H1 (cell line): ENCODE measurements at regions not wholly inside any gene's neighbourhood (a gene's known extent, or its start where the extent isn't known, plus 50 kb on each side); places are given as distances from the start of the nearest gene placed in this dataset.

Source experiments
- CTCF ChIA-PET: fragments of 300-600 bp; sonication (Branson Sonifier 250); formaldehyde crosslinking; loops from one replicate; lab custom pipeline; 2021; ENCODE audit not compliant: partially characterized antibody; lab: Charles Lee
- POLR2A ChIA-PET: fragments of 300-600 bp; sonication (Branson Sonifier 250); formaldehyde crosslinking; loops from one replicate; lab custom pipeline; 2021; ENCODE audit warnings: inconsistent platforms; ENCODE audit not compliant: partially characterized antibody; lab: Charles Lee
- DNase-seq, 2 experiments: peaks; one replicate each; pipeline versions ENCODE4 v3.0.0 to v3.0.0-alpha.2; 2010 to 2022; ENCODE audit warnings: low spot score in 2 of 2, low read depth in 1 of 2, mixed read lengths in 1 of 2
- FAIRE-seq: peaks from 2 replicates; lab custom pipeline; 2011; peaks lifted over from hg19 to GRCh38; lab: Jason Lieb, UNC
- H2AFZ ChIP-seq: 2 replicates; pipeline ENCODE4 v1.8.1; 2012; ENCODE audit warnings: low read length, inconsistent platforms
- H2AK5ac ChIP-seq: 2 replicates; pipeline ENCODE4 v1.6.1; 2013; ENCODE audit warnings: low read depth, low read length
- H2BK120ac ChIP-seq: replicated peaks from 2 replicates; pipeline ENCODE3; 2013; ENCODE audit warnings: low read depth, low read length, inconsistent platforms
- H2BK12ac ChIP-seq: 2 replicates; pipeline ENCODE4 v1.6.1; 2013; ENCODE audit warnings: low read depth, low read length
- H2BK15ac ChIP-seq: 2 replicates; pipeline ENCODE4 v1.6.1; 2013; ENCODE audit warnings: low read length
- H2BK20ac ChIP-seq: 2 replicates; pipeline ENCODE4 v1.6.1; 2013; ENCODE audit warnings: low read length
- H2BK5ac ChIP-seq: 2 replicates; pipeline ENCODE4 v1.6.1; 2013; ENCODE audit warnings: low read depth, low read length
- H3K14ac ChIP-seq: 2 replicates; pipeline ENCODE4 v1.6.1; 2013; ENCODE audit warnings: inconsistent platforms; ENCODE audit not compliant: insufficient read length
- H3K18ac ChIP-seq: 2 replicates; pipeline ENCODE4 v1.6.1; 2013; ENCODE audit warnings: low read length; ENCODE audit errors: extremely low read depth
- H3K23ac ChIP-seq: 2 replicates; pipeline ENCODE4 v1.6.1; 2013; ENCODE audit warnings: inconsistent platforms; ENCODE audit not compliant: insufficient read length
- H3K23me2 ChIP-seq: 2 replicates; pipeline ENCODE4 v1.6.1; 2013; ENCODE audit warnings: low read depth, low read length
- H3K27ac ChIP-seq: 2 replicates; pipeline ENCODE4 v1.6.1; 2011; ENCODE audit warnings: low read depth, low read length, inconsistent platforms
- H3K27me3 ChIP-seq, 4 experiments: replicated peaks in 1 of 4; 1 replicate in 1 of 4; 2 replicates in 3 of 4; pipeline versions ENCODE4 v1.6.1 to v1.8.1; 2011 to 2013; ENCODE audit warnings: low read length in 3 of 4, mild to moderate bottlenecking in 3 of 4, inconsistent platforms in 2 of 4, mixed read lengths in 2 of 4, moderate library complexity in 1 of 4; ENCODE audit not compliant: control insufficient read depth in 3 of 4, insufficient read depth in 3 of 4; ENCODE audit errors: extremely low read depth in 1 of 4
- H3K36me3 ChIP-seq, 4 experiments: 2 replicates each; pipeline versions ENCODE4 v1.6.1 to v1.8.1; 2011 to 2013; ENCODE audit warnings: mild to moderate bottlenecking in 4 of 4, low read length in 3 of 4, moderate library complexity in 2 of 4, control low read depth in 1 of 4, inconsistent platforms in 1 of 4; ENCODE audit not compliant: insufficient read depth in 4 of 4, control insufficient read depth in 2 of 4
- H3K4ac ChIP-seq: replicated peaks from 2 replicates; pipeline ENCODE3; 2013; ENCODE audit warnings: low read length, low read depth, mixed read lengths, inconsistent platforms; ENCODE audit not compliant: insufficient read length
- H3K4me1 ChIP-seq, 4 experiments: replicated peaks in 1 of 4; 1 replicate in 1 of 4; 2 replicates in 3 of 4; pipeline versions ENCODE4 v1.6.1 to v1.8.1; 2011 to 2013; ENCODE audit warnings: low read length in 3 of 4, inconsistent platforms in 2 of 4, mixed read lengths in 1 of 4; ENCODE audit not compliant: insufficient read depth in 4 of 4, control insufficient read depth in 3 of 4
- H3K4me2 ChIP-seq, 2 experiments: 2 replicates each; pipeline versions ENCODE4 v1.6.1 to v1.8.1; 2011 to 2013; ENCODE audit warnings: low read depth in 2 of 2, low read length in 2 of 2, control low read depth in 1 of 2, inconsistent platforms in 1 of 2, mild to moderate bottlenecking in 1 of 2; ENCODE audit not compliant: insufficient read depth in 1 of 2
- H3K4me3 ChIP-seq, 4 experiments: fragments of 200-600, 300-600 bp in 1 of 4; sonication (generic), shearing (Covaris generic), sonication (Bioruptor Twin) in 1 of 4; 2 replicates each; pipeline versions ENCODE4 v1.5.1 to v1.8.1; 2011 to 2016; ENCODE audit warnings: low read length in 4 of 4, low read depth in 3 of 4, control low read depth in 2 of 4, inconsistent platforms in 2 of 4, mild to moderate bottlenecking in 2 of 4, mixed read lengths in 1 of 4, moderate library complexity in 1 of 4; ENCODE audit not compliant: insufficient read depth in 2 of 4; ENCODE audit errors: extremely low read depth in 1 of 4
- H3K56ac ChIP-seq: replicated peaks from 2 replicates; pipeline ENCODE3; 2013; ENCODE audit warnings: low read depth, mild to moderate bottlenecking, mixed read lengths, low read length, inconsistent platforms; ENCODE audit not compliant: insufficient read length
- H3K79me1 ChIP-seq: 2 replicates; pipeline ENCODE4 v1.6.1; 2013; ENCODE audit warnings: low read depth, low read length, control low read depth
- H3K79me2 ChIP-seq, 2 experiments: 2 replicates each; pipeline versions ENCODE4 v1.6.1 to v1.8.1; 2012 to 2013; ENCODE audit warnings: low read length in 2 of 2, mild to moderate bottlenecking in 2 of 2, inconsistent platforms in 1 of 2; ENCODE audit not compliant: insufficient read depth in 2 of 2, control insufficient read depth in 1 of 2
- H3K9ac ChIP-seq, 4 experiments: replicated peaks in 1 of 4; 1 replicate in 1 of 4; 2 replicates in 3 of 4; pipeline versions ENCODE4 v1.6.1 to v1.8.1; 2011 to 2013; ENCODE audit warnings: low read depth in 3 of 4, low read length in 3 of 4, control low read depth in 2 of 4, mild to moderate bottlenecking in 2 of 4, moderate library complexity in 2 of 4, inconsistent platforms in 1 of 4; ENCODE audit errors: extremely low read depth in 1 of 4
- H3K9me3 ChIP-seq, 2 experiments: 2 replicates each; pipeline versions ENCODE4 v1.6.1 to v1.8.1; 2012 to 2013; ENCODE audit warnings: mild to moderate bottlenecking in 2 of 2, moderate library complexity in 2 of 2, control low read depth in 1 of 2, inconsistent platforms in 1 of 2, low read depth in 1 of 2, low read length in 1 of 2, mixed read lengths in 1 of 2; ENCODE audit not compliant: insufficient read depth in 2 of 2
- H4K20me1 ChIP-seq, 2 experiments: replicated peaks in 1 of 2; 2 replicates each; pipeline versions ENCODE3 to v1.8.1; 2011 to 2013; ENCODE audit warnings: inconsistent platforms in 2 of 2, low read length in 2 of 2, mild to moderate bottlenecking in 1 of 2; ENCODE audit not compliant: insufficient read depth in 2 of 2, control insufficient read depth in 1 of 2
- H4K5ac ChIP-seq: 2 replicates; pipeline ENCODE4 v1.6.1; 2013; ENCODE audit warnings: low read length, low read depth, mixed read lengths, inconsistent platforms; ENCODE audit not compliant: insufficient read length
- H4K8ac ChIP-seq: 2 replicates; pipeline ENCODE4 v1.8.0; 2013; ENCODE audit warnings: mild to moderate bottlenecking, moderate library complexity, low read length, inconsistent platforms; ENCODE audit not compliant: insufficient read depth; ENCODE audit errors: extremely low read depth
- H4K91ac ChIP-seq: replicated peaks from 2 replicates; pipeline ENCODE3; 2013; ENCODE audit warnings: low read length, mixed read lengths, inconsistent platforms; ENCODE audit not compliant: insufficient read length
- ATF3 ChIP-seq: IDR thresholded peaks from 2 replicates; pipeline ENCODE4 v1.6.1; 2011; ENCODE audit warnings: low read depth, mild to moderate bottlenecking, low read length; ENCODE audit not compliant: insufficient read depth
- CBX5 ChIP-seq: fragments of 300-800, 300-1000 bp; sonication (generic); IDR thresholded peaks from 2 replicates; pipeline ENCODE4 v1.7.1; 2016; ENCODE audit warnings: antibody characterized with exemption, low read length, low read depth
- CTCF ChIP-seq, 3 experiments: IDR thresholded peaks; 1 replicate in 2 of 3; 2 replicates in 1 of 3; pipeline versions ENCODE4 v1.5.1 to v1.6.1; 2011; ENCODE audit warnings: low read length in 3 of 3, mild to moderate bottlenecking in 3 of 3, inconsistent platforms in 2 of 3, low read depth in 1 of 3, moderate library complexity in 1 of 3; ENCODE audit not compliant: insufficient read depth in 1 of 3; ENCODE audit errors: control extremely low read depth in 1 of 3
- KDM1A ChIP-seq: fragments of 200-600, 300-600 bp; sonication (generic); IDR thresholded peaks from 2 replicates; pipeline ENCODE4 v1.7.1; 2016; ENCODE audit warnings: mild to moderate bottlenecking, low read length, borderline replicate concordance
- RBBP5 ChIP-seq: IDR thresholded peaks from 2 replicates; pipeline ENCODE4 v1.7.1; 2012; ENCODE audit warnings: low read depth, mild to moderate bottlenecking, inconsistent platforms, low read length, moderate library complexity, borderline replicate concordance
- RFX5 ChIP-seq: IDR thresholded peaks from 2 replicates; pipeline ENCODE4 v1.6.1; 2011; ENCODE audit warnings: low read depth, low read length, improper control_type of control experiment, borderline replicate concordance
- RXRA ChIP-seq: IDR thresholded peaks from 2 replicates; pipeline ENCODE4 v1.6.1; 2011; ENCODE audit warnings: low read depth, mild to moderate bottlenecking, low read length, moderate library complexity; ENCODE audit not compliant: insufficient read depth
- SIRT6 ChIP-seq: IDR thresholded peaks from one replicate; pipeline ENCODE4 v1.7.1; 2012; ENCODE audit warnings: low read length, inconsistent platforms
- SP2 ChIP-seq: IDR thresholded peaks from 2 replicates; pipeline ENCODE4 v1.6.1; 2012; ENCODE audit warnings: mild to moderate bottlenecking, low read length, inconsistent platforms
- SP4 ChIP-seq: IDR thresholded peaks from 2 replicates; pipeline ENCODE4 v1.6.1; 2012; ENCODE audit warnings: low read length, inconsistent platforms
- TCF12 ChIP-seq: IDR thresholded peaks from 2 replicates; pipeline ENCODE4 v1.6.1; 2011; ENCODE audit warnings: low read depth, mild to moderate bottlenecking, low read length
- WGBS, 2 experiments: shearing (Covaris generic) in 1 of 2; methylation state at CpG; one replicate each; pipeline versions ENCODE4 v1.1.6 to v1.1.7; 2013 to 2015; ENCODE audit warnings: low lambda C conversion rate in 2 of 2, mixed read lengths in 2 of 2, inconsistent platforms in 1 of 2, low coverage in 1 of 2, missing lambda C conversion rate in 1 of 2; ENCODE audit not compliant: insufficient replicate concordance in 2 of 2, insufficient coverage in 1 of 2, insufficient read length in 1 of 2; ENCODE audit errors: extremely low coverage in 1 of 2, missing lambda C conversion rate in 1 of 2; 5-methylcytosine and 5-hydroxymethylcytosine counted together

GRCh38 chr7:138316421-138317043 is 143.5 kb upstream of the TRIM24 start:
- FAIRE-seq (no peak), DNase-seq (no peak)
- Histone ChIP-seq H2BK20ac (no peak overlapping the region), H2BK12ac (no peak overlapping the region), H3K14ac (no peak overlapping the region), H3K27me3 (no peaks in the 10 kb centered on the region), H3K56ac (no peak overlapping the region), H3K36me3 (no peaks in the 10 kb centered on the region), H3K4me1 (peaks cover 0 to 2% (median 0%) of the 10 kb centered on the region in 4 experiments; a peak in 2 of 7 replicates), H3K23me2 (no peaks in the 10 kb centered on the region), H4K8ac (no peak overlapping the region), H3K23ac (no peak overlapping the region), H3K9me3 (no peaks in the 10 kb centered on the region), H3K27ac (no peak overlapping the region), H2AK5ac (no peak overlapping the region), H2BK15ac (no peak overlapping the region), H3K79me2 (no peaks in the 10 kb centered on the region), H3K4ac (no peak overlapping the region), H3K4me2 (no peak overlapping the region), H3K18ac (no peak overlapping the region), H3K9ac (no peak overlapping the region), H3K4me3 (no peak overlapping the region), H2BK120ac (no peak overlapping the region), H4K20me1 (no peaks in the 10 kb centered on the region), H3K79me1 (no peaks in the 10 kb centered on the region), H4K91ac (no peak overlapping the region), H2BK5ac (no peak overlapping the region), H4K5ac (no peak overlapping the region), H2AFZ (no peak overlapping the region)
- ChIA-PET CTCF (no interaction called here), POLR2A (no interaction called here)
- 92% methylated on average over 4 of the region's 4 CpGs; no CpG with 5 or more reads in 1 of the 2 experiments for WGBS, 2 experiments
- TF ChIP-seq CBX5 (no peak), RXRA (no peak), SIRT6 (no peak), KDM1A (no peak), SP4 (no peak), CTCF (IDR thresholded peaks at IDR 0.05; ENCODE audit: control extremely low read depth in 1 of 3, insufficient read depth in 1 of 3, low read depth in 1 of 3, low read length in 3 of 3) (no peak), RFX5 (no peak), RBBP5 (no peak), SP2 (no peak), TCF12 (no peak), ATF3 (no peak)
